ENCODE measurements at regions not wholly inside any gene's neighbourhood (a gene's known extent, or its start where the extent isn't known, plus 50 kb on each side); places are given as distances from the start of the nearest gene placed in this dataset.

GRCh38 chr9:24385077-24385476 lies 160.6 kb downstream of the IZUMO3 start:
- TF ChIP-seq POLR2A (IDR thresholded peaks at IDR 0.05): no peak
- TF ChIP-seq CTCF (IDR thresholded peaks at IDR 0.05): no peak
- no peak for TF ChIP-seq POLR2AphosphoS5 (IDR thresholded peaks at IDR 0.05)
